Fibroblast of lung (primary cell): ENCODE measurements at regions not wholly inside any gene's neighbourhood (a gene's known extent, or its start where the extent isn't known, plus 50 kb on each side); places are given as distances from the start of the nearest gene placed in this dataset.

Experiments
- CTCF ChIP-seq, 2 donors: IDR thresholded peaks in 1 of 2; conservative IDR thresholded peaks in 1 of 2; 1 replicate in 1 of 2; 2 replicates in 1 of 2; pipeline ENCODE4 v1.5.1; 2011 to 2012; ENCODE audit warnings: low read length in 2 of 2, control low read depth in 1 of 2, inconsistent platforms in 1 of 2, low read depth in 1 of 2, mild to moderate bottlenecking in 1 of 2
- EZH2 ChIP-seq: IDR thresholded peaks from 2 replicates; pipeline ENCODE4 v1.5.1; 2012; ENCODE audit warnings: low read length, control low read depth, mild to moderate bottlenecking; ENCODE audit errors: missing control alignments

GRCh38 chr7:46294381-46294780, 373.3 kb upstream of the IGFBP3 start:
- TF ChIP-seq CTCF (conservative IDR thresholded peaks at IDR 0.05 in 1 of 2, IDR thresholded peaks at IDR 0.05 in 1 of 2; ENCODE audit: low read depth in 1 of 2, low read length in 2 of 2), result no peak
- TF ChIP-seq EZH2, result no peak
